DMS114 treated with DMSO at 0.1 percent for 48 hours (cell line): ENCODE measurements at regions not wholly inside any gene's neighbourhood (a gene's known extent, or its start where the extent isn't known, plus 50 kb on each side); places are given as distances from the start of the nearest gene placed in this dataset.

Experiments
- DNase-seq: peaks from one replicate; lab custom pipeline; 2025; ENCODE audit not compliant: unreplicated experiment; lab: John Stamatoyannopoulos, UW

DNA sequence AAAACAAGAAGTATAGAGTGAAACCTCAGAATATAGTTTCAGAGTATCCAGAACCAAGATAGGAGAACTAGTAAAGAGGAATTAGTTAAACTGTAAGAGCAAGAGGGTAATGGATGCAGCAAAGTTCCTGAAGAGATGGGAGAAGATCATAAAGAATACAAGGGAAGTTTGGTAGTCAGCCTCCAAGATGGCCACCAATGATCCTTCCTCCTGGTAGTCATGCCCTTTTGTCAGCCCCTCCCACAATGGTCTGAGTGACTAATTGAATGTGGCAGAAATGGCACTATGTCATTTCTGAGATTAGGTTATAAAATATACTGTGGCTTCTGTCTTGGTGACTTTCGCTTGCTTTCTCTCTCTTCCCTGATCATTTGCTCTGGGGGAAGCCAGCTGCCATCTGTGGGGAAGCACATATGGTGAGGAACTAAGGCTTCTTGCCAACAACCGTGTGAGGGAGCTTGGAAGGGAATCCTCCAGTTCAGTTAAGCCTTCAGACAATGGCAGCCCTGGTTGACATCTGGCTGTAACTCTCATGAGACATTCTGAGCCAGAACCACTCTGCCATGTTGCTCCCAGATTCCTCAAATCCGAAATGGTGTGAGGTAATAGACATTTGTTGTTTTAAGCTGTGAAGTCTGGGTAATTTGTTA, 55.3 kb upstream of the AMN1 start:
- no peak for DNase-seq

DNA sequence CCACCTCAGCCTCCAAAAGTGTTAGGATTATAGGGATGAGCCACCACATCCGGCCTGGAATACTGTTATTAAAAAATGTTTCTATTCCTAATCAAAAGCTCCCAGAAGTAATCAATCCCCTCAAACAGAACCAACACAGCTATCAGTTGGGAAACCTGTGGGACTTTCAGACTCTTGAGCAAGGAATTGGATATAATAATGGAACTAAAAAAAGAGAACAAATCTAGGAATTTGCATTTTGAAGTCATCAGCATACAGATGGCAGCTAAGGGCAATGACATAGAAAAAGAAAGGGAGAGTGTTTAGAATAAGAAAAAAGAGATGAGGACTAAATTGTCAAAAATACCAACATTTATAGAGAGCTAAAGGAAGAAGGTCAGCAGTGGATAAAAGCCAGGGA, 54.7 kb upstream of the AMN1 start:
- no peak for DNase-seq

DNA sequence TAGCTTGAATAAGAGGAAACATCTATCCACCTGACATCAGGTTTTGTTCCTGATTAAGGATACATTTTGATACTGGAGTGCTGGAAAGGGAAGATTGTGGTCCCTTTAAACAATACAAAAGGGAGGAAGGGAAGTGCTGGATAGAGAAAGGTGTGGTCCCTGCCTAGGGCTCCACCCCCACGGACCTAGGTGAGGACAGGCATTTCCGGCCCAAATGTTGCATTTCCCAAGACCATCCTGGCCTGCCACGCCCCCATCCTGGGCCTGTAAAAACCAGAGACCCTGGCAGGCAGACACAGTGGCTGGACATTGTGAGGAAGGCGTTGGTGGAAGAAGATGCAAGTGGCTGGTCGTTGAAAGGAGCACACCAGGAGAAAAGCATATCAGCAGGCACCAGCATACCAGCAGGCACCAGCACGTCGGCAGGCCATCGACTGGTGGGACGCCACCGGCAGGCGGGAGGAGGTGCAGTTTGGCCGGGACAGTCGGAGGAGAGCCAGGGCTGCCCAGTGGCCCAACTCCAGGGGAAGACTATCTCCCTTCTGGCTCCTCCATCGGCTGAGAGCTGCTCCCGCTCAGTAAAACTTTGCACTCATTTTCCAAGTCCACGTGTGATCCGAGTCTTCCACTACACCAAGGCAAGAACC, 53.2 kb upstream of the AMN1 start:
- DNase-seq, result no peak

DNA sequence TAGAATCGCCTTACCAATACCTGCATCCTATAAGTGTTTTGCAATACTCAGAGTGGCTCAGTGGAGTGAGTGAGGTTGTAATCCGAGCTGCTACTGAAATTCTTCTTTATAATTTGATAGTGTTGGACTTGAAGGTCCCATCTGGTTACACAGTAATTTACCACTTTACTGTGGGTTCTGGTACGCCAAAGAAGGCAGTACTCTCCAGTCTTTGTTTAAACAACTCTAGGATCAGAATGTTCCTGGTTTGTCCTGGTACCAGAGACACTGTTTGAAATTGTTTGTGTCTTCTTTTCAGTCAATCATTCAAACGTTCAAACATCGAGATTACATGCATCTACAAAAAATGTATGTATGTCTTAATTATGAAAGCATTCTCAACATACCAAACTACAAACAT, 51.3 kb upstream of the AMN1 start:
- DNase-seq, result no peak

DNA sequence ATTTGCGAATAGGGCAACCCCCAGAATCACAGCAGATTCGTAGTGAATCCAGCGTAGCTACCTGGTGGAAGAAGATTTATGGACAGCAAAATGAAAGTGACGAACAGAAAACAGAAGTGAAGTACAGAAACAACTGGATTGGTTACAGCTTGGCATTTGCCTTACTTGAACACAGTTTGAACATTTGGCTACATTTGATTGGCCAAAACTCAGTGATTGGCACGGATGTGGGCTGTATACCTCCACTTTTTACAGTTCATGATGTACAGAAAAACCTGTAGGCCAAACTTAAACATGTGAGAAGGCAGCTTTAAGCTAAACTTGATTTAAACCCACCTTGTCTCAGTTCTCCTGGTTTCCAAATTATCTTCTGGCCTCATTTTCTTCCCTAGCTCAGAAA, 49.9 kb upstream of the AMN1 start:
- DNase-seq, result no peak
